ENCODE measurements at regions not wholly inside any gene's neighbourhood (a gene's known extent, or its start where the extent isn't known, plus 50 kb on each side); places are given as distances from the start of the nearest gene placed in this dataset.

DNA sequence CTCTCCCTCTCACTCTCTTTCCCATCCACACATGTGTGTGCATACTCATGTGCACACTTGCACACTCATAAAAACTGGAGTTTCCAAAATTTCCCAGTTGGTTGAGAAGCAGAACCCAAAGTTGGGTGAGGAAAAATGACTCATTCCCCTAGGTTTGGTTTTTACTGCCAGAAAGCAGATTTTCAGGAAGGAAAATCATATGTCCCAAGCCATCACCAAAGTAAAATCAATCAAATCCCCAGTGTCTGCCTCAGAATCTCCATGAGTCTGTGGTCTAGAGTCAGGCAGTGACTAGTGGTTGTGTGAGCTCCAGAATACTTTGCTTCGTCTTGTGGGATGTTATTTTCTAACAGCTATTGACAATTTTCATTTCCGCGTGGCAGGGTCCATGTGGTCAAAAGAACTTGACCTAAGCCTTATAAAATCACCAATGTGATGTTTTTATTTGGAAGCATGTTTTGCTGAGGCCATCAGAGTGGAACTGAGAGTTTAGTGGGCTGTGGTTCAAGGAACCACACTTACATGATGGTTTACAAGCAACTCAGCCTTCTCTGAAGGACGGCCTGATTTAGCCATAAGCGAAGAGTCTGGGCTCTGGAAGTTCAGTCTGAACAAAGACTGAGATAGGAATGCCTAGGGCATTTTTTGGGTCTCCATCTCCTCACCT lies 81.9 kb upstream of the CCN6 start:
- H3K4me3 ChIP-seq (ENCODE audit: low read depth, low read length), result no peak overlapping the region
- no peak for DNase-seq (ENCODE audit: low read depth)
- TF ChIP-seq, protein P1, sequence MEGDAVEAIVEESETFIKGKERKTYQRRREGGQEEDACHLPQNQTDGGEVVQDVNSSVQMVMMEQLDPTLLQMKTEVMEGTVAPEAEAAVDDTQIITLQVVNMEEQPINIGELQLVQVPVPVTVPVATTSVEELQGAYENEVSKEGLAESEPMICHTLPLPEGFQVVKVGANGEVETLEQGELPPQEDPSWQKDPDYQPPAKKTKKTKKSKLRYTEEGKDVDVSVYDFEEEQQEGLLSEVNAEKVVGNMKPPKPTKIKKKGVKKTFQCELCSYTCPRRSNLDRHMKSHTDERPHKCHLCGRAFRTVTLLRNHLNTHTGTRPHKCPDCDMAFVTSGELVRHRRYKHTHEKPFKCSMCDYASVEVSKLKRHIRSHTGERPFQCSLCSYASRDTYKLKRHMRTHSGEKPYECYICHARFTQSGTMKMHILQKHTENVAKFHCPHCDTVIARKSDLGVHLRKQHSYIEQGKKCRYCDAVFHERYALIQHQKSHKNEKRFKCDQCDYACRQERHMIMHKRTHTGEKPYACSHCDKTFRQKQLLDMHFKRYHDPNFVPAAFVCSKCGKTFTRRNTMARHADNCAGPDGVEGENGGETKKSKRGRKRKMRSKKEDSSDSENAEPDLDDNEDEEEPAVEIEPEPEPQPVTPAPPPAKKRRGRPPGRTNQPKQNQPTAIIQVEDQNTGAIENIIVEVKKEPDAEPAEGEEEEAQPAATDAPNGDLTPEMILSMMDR (conservative IDR thresholded peaks at IDR 0.05; ENCODE audit: low read depth, low read length), result no peak

DNA sequence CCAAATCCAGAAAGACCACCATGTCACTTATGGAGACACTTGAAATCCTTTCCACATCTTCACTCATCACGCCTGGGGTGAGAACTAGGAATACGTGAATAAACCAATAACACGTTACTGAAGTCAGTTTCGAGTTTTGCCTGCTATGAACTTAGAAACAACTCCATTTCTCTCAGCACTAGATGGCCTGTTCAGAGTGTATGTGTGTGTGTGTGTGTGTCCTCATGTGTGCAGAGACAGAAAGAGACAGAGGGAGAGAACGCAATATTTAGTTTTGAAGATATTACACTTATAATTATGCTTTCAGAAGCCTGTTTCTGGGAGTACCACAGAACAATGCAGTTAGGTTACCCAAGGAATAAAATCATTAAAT lies 81.2 kb upstream of the CCN6 start:
- H3K4me3 ChIP-seq (ENCODE audit: low read depth, low read length), result no peak overlapping the region
- no peak for DNase-seq (ENCODE audit: low read depth)
- TF ChIP-seq, protein P1 (conservative IDR thresholded peaks at IDR 0.05; ENCODE audit: low read depth, low read length), result no peak

DNA sequence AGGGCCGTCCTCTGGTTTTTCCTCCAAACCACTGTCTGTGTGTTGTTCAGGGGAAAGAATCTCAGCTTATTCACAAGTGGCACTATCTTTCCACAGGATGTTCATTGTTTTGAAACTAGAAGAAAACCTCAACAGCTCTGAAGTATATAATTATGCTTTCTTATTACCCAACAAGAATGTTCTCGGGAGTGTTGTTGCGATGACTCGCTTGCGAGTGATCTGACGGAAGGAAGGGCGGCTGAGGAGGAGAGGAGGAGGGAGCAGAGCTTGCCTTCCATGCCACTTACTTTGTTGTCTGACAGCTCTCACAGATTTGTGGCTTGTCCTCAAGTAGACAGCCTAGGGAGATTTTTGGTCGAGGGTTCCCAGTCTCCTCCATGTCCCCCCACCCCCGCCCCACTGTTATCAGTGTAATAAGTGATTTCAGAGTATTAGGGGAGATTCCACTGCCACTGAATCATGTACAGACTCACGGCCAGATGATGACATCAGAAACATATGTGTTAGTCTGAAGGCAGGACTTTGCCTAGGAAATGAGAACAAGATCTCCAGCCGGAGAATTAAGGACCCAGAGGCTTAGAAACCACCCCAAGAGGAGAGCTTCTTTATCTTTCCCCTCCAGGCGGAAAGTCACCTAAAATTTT lies 80.7 kb upstream of the CCN6 start:
- peak; percentile 83 for DNase-seq (ENCODE audit: low read depth)
- H3K4me3 ChIP-seq (ENCODE audit: low read depth, low read length), result peak overlapping the region; percentile 26
- TF ChIP-seq, protein P1 (conservative IDR thresholded peaks at IDR 0.05; ENCODE audit: low read depth, low read length), result no peak

DNA sequence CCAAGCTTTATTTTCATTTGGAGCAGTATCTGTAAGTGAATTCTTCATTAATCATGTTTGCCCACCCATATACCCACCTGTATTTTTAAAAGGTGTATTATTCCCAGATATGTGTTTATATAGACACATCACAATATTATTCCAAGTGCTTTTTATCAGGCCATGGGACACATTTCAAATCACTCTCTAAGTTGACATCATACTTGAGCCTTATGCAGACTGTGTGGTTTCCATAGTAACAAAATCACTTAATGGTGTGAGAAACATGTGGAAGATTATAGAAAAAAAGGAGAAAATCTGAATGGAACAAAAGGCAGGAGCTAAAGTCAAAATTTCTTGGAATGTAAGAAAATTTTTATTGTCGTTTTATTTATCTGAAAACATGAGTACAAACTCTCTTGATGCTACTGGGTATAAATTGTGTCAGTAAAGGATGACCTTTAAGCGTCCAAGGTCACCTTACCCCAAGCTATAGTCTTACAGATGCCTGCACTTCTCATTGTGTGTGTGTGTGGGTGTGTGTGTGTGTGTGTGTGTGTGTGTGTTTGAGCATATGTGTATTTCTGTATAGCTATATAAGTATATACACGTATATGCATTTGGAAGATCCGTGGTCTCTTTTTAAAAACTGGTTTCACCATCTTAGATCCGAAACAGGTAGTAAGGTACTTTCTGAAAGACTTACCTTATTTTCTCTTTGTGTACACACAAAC lies 79.8 kb upstream of the CCN6 start:
- DNase-seq (ENCODE audit: low read depth), result no peak
- TF ChIP-seq, protein P1 (conservative IDR thresholded peaks at IDR 0.05; ENCODE audit: low read depth, low read length), result no peak
- H3K4me3 ChIP-seq (ENCODE audit: low read depth, low read length), result no peak overlapping the region

DNA sequence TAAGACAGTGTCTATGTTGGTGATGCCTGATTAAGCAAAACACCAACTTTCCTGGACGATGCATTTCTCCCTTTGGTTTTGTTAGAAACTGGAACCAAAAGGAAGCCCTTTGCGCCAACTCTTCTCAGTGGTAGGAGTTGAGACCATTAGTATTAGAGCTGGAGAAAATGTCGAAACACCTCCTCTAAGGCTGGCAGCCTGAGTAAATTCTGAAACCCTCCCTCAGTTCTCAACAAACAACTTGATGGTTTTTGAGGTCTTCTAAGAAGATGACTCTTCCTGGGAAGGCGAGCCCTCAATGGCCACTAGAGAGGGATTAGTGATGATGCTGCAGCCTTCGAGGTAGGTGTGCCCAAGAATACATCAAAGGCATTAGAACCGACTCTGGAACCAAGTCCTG lies 78.4 kb upstream of the CCN6 start:
- no peak overlapping the region for H3K4me3 ChIP-seq (ENCODE audit: low read depth, low read length)
- DNase-seq (ENCODE audit: low read depth), result no peak
- TF ChIP-seq, protein P1 (conservative IDR thresholded peaks at IDR 0.05; ENCODE audit: low read depth, low read length), result no peak

DNA sequence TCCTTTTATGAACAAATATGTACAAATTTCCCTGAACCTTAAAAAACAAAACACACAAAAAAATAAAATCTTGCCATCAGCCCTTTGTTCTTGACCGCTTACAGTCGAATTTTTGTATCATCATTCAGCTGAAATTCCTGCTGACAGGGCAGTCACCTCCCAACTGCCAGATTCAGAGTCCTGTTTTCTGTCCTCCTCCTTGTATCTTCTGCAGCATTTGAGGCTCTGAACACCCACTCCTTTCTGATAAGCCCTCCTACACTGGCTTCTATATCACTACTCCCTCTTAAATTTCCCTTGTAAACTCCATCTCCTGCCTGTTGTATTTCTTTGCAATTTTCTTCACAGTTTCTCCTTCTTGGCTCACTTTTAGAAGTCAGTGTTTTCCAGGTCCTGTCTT lies 77.8 kb upstream of the CCN6 start:
- TF ChIP-seq, protein P1 (conservative IDR thresholded peaks at IDR 0.05; ENCODE audit: low read depth, low read length), result no peak
- no peak for DNase-seq (ENCODE audit: low read depth)
- no peak overlapping the region for H3K4me3 ChIP-seq (ENCODE audit: low read depth, low read length)

Data from epithelial cell of proximal tubule (primary cell).